MM.1S (cell line): ENCODE measurements at regions not wholly inside any gene's neighbourhood (a gene's known extent, or its start where the extent isn't known, plus 50 kb on each side); places are given as distances from the start of the nearest gene placed in this dataset.

ENCODE experiments used
- EZH2 ChIP-seq: fragments of 300-600 bp; sonication (generic); optimal IDR thresholded peaks from 2 replicates; pipeline ENCODE3; 2017; ENCODE audit warnings: low read depth, mild to moderate bottlenecking, antibody characterized with exemption, low read length, mixed read lengths
- EZH2phosphoT487 ChIP-seq: fragments of 300-600 bp; sonication (generic); IDR thresholded peaks from 2 replicates; pipeline ENCODE4 v1.6.1; 2018; ENCODE audit warnings: antibody characterized with exemption, low read length
- TF ChIP-seq, protein P1 (sequence below): fragments of 300-600 bp; sonication (generic); IDR thresholded peaks from 2 replicates; pipeline ENCODE4 v1.5.1; 2016; ENCODE audit warnings: antibody characterized with exemption, low read length, mixed read lengths

DNA sequence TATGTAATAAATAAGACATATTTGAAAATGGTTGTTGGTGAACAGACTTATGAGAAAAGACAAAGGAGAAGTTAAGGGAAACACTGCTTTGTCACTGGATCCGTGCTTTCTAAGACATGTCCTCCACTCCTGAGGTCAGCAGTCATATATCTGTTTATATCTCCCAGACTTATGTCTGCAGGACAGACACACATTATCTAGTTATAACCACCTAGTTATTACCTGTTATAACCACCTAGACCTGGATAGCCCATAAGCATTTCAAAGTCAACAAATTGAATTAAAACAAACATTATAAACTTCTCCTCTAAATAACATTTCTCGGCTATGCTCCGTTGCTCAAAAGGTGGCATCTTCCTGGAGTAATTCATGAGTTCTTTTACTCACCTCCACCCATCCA lies 96.4 kb downstream of the SPRY2 start:
- TF ChIP-seq, protein P1, sequence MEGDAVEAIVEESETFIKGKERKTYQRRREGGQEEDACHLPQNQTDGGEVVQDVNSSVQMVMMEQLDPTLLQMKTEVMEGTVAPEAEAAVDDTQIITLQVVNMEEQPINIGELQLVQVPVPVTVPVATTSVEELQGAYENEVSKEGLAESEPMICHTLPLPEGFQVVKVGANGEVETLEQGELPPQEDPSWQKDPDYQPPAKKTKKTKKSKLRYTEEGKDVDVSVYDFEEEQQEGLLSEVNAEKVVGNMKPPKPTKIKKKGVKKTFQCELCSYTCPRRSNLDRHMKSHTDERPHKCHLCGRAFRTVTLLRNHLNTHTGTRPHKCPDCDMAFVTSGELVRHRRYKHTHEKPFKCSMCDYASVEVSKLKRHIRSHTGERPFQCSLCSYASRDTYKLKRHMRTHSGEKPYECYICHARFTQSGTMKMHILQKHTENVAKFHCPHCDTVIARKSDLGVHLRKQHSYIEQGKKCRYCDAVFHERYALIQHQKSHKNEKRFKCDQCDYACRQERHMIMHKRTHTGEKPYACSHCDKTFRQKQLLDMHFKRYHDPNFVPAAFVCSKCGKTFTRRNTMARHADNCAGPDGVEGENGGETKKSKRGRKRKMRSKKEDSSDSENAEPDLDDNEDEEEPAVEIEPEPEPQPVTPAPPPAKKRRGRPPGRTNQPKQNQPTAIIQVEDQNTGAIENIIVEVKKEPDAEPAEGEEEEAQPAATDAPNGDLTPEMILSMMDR, result no peak
- TF ChIP-seq EZH2, result no peak
- no peak for TF ChIP-seq EZH2phosphoT487
